Upper lobe of left lung (tissue), 4 donors: ENCODE measurements at regions not wholly inside any gene's neighbourhood (a gene's known extent, or its start where the extent isn't known, plus 50 kb on each side); places are given as distances from the start of the nearest gene placed in this dataset.

Experiments used
- EP300 ChIP-seq, 4 donors: sonication (generic); formaldehyde crosslinking; IDR thresholded peaks; one replicate each; pipeline ENCODE4 v1.5.1; 2017; ENCODE audit warnings: antibody characterized with exemption in 4 of 4, control low read depth in 2 of 4
- POLR2A ChIP-seq, 4 donors: fragments of 450-650 bp; IDR thresholded peaks; one replicate each; pipeline ENCODE4 v1.5.1; 2016 to 2017; ENCODE audit warnings: antibody characterized with exemption in 4 of 4, mild to moderate bottlenecking in 2 of 4
- POLR2AphosphoS5 ChIP-seq, 2 donors: sonication (generic); formaldehyde crosslinking; IDR thresholded peaks; one replicate each; pipeline ENCODE4 v1.5.1; 2017; ENCODE audit warnings: antibody characterized with exemption in 2 of 2
- TF ChIP-seq, protein P1 (sequence below), 6 experiments: fragments of 450-650 bp in 4 of 6; fragments of 200-600 bp in 2 of 6; sonication (generic) in 2 of 6; IDR thresholded peaks; one replicate each; pipeline ENCODE4 v1.5.1; 2016 to 2019; ENCODE audit warnings: antibody characterized with exemption in 6 of 6

DNA sequence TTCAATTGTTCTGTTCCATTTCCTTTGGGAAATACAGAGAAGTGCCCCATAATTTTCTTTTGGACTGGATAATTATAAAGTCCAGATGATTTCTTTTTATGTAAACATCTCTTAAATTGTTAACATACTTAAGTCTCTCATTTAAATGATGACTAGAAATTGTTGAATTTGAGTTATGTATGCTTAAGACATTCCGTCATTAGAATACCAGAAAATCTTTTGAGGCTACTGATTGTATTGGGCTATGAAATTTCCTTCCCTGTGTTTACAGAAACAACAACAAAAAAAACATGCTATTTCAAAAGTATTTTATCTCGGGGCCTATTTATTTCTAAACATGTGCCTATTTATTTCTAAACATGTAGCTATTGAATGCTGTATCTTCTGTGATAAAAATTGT is 125.4 kb downstream of the SH3BGRL2 start:
- TF ChIP-seq, protein P1, sequence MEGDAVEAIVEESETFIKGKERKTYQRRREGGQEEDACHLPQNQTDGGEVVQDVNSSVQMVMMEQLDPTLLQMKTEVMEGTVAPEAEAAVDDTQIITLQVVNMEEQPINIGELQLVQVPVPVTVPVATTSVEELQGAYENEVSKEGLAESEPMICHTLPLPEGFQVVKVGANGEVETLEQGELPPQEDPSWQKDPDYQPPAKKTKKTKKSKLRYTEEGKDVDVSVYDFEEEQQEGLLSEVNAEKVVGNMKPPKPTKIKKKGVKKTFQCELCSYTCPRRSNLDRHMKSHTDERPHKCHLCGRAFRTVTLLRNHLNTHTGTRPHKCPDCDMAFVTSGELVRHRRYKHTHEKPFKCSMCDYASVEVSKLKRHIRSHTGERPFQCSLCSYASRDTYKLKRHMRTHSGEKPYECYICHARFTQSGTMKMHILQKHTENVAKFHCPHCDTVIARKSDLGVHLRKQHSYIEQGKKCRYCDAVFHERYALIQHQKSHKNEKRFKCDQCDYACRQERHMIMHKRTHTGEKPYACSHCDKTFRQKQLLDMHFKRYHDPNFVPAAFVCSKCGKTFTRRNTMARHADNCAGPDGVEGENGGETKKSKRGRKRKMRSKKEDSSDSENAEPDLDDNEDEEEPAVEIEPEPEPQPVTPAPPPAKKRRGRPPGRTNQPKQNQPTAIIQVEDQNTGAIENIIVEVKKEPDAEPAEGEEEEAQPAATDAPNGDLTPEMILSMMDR (IDR thresholded peaks at IDR 0.05) = no peak
- no peak for TF ChIP-seq EP300 (IDR thresholded peaks at IDR 0.05)
- TF ChIP-seq POLR2A (IDR thresholded peaks at IDR 0.05) = no peak
- no peak for TF ChIP-seq POLR2AphosphoS5 (IDR thresholded peaks at IDR 0.05)
